ENCODE measurements at regions not wholly inside any gene's neighbourhood (a gene's known extent, or its start where the extent isn't known, plus 50 kb on each side); places are given as distances from the start of the nearest gene placed in this dataset.

- TF ChIP-seq CTCF (IDR thresholded peaks at IDR 0.05) = no peak
- no peak for TF ChIP-seq POLR2A (IDR thresholded peaks at IDR 0.05)
Measured at GRCh38 chr6:1257778-1258177, 54.1 kb upstream of the FOXQ1 start.

Measured in ovary (tissue), 3 donors.